Activated CD8-positive, alpha-beta memory T cell treated with anti-CD3 and anti-CD28 coated beads for 36 hours (primary cell): ENCODE measurements at regions not wholly inside any gene's neighbourhood (a gene's known extent, or its start where the extent isn't known, plus 50 kb on each side); places are given as distances from the start of the nearest gene placed in this dataset.
"Not testable (repeated sequence)": the region's sequence is repeated elsewhere in the genome, so short reads cannot be mapped to it uniquely, and the experiment has no call there.

Source experiments
- CTCF ChIA-PET: fragments of 350-600 bp; sonication (Branson Sonifier 250); formaldehyde crosslinking; loops from one replicate; lab custom pipeline; 2021; ENCODE audit warnings: antibody characterized with exemption; lab: Charles Lee
- POLR2A ChIA-PET: fragments of 350-600 bp; sonication (Branson Sonifier 250); formaldehyde crosslinking; loops from one replicate; lab custom pipeline; 2021; ENCODE audit warnings: antibody characterized with exemption; lab: Charles Lee

DNA sequence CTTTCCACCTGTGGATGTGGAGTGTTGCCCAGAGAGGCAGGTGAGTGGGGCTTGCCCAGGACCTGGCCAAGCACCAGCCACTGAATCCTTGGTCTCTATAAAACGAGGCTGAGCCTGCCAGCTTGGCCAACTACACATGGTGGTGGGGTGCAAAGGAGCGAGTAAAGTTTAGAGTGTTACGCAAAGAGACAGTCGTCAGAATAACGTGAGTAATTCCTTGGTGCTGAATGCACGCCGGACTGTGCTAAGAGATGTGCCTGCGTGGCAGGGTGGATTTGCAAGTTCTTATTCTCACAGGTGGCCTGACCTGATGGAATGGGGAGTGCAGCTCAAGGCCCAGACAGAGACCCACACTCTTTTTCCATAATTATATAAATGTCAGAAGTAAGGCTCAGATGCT, 88.6 kb upstream of the B3GAT1 start:
- ChIA-PET CTCF (no interaction called here), POLR2A (no interaction called here)

- POLR2A ChIA-PET, result no interaction called here
- CTCF ChIA-PET, result no interaction called here
Measured at GRCh38 chr11:134499990-134500389, 87.9 kb upstream of the B3GAT1 start.

DNA sequence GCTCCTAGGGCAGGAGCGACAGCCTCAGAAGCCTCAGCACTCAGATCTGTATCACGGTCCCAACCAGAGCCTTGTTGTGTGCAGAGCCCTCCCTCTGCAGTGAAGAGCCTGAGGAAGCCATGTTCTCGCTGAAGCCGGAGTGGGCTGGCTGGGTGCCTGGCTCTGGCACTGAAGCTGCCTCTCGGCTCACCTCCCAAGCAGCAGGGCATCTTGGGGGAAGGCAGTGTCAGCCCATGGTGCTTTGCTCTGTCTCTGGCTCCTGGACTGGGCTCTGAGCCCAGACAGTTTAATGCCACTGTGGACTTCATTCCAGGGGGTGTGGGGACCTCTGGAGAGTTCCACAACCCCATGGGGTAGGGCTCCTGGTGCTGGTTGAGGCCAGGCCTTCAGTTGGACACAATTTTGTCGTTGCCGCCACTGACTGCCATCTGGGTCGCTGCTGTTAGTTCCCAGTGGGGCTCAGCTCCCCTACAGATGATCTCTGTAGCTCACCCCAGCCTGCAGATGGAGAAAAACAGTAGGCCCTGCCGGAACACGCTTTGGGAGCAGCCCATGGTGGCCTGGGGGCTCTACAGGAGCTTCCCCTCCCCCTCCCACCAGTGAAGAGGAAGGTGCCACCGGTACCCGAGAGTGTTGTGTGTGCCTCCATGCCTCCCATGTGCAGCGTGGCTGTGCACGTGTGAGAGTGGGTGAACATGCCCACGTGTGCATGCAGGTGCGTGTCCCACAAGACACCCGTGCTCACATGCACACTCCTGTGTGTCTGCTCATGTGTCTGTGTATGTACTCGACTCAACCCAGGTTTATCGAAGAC, 86.5 kb upstream of the B3GAT1 start:
- ChIA-PET CTCF (no interaction called here), POLR2A (no interaction called here)

DNA sequence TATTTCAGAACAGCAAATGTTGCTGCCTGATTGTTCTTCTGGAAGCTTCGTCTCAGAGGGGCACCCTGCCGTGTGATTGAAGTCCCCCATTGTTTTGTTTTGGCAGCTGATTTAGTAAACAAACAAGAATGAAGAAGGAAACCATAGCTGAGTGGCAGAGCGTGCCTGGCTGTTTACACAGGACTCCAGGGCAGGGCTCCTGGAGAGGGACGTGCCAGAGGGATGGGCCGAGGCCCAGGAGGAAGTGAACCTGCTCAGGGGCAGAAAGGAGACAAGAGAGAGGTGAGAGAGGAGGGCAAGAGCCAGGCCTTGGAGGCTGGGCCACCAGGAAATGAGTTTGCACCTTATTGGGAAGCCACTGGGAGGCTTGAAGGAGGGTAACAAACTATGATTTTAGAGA, 85.5 kb upstream of the B3GAT1 start:
- ChIA-PET POLR2A (no interaction called here), CTCF (no interaction called here)

DNA sequence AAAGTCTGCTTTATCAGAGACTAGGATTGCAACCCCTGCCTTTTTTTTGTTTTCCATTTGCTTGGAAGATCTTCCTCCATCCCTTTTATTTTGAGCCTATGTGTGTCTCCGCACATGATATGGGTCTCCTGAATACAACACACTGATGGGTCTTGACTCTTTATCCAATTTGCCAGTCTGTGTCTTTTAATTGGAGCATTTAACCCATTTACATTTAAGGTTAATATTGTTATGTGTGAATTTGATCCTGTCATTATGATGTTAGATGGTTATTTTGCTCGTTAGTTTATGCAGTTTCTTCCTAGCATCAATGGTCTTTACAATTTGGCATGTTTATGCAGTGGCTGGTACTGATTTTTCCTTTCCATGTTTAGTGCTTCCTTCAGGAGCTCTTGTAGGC, 84.0 kb upstream of the B3GAT1 start:
- CTCF ChIA-PET, POLR2A ChIA-PET: not testable (repeated sequence)

DNA sequence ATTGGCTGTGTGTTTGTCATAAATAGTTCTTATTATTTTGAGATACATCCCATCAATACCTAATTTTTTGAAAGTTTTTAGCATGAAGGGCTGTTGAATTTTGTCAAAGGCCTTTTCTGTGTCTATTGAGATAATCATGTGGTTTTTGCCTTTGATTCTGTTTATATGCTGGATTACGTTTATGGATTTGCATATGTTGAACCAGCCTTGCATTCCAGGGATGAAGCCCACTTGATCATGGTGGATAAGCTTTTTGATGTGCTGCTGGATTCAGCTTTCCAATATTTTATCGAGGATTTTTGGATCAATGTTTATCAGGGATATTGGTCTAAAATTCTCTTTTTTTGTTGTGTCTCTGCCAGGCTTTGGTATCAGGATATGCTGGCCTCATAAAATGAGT, 82.4 kb upstream of the B3GAT1 start:
- POLR2A ChIA-PET, CTCF ChIA-PET: not testable (repeated sequence)

DNA sequence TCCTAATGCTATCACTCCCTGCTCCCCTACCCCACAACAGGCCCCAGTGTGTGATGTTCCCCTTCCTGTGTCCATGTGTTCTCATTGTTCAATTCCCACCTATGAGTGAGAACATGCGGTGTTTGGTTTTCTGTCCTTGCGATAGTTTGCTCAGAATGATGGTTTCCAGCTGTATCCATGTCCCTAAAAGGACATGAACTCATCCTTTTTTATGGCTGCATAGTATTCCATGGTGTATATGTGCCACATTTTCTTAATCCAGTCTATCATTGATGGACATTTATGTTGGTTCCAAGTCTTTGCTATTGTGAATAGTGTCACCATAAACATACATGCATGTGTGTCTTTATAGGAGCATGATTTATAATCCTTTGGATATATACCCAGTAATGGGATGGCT, 80.4 kb upstream of the B3GAT1 start:
- CTCF ChIA-PET, POLR2A ChIA-PET: not testable (repeated sequence)

DNA sequence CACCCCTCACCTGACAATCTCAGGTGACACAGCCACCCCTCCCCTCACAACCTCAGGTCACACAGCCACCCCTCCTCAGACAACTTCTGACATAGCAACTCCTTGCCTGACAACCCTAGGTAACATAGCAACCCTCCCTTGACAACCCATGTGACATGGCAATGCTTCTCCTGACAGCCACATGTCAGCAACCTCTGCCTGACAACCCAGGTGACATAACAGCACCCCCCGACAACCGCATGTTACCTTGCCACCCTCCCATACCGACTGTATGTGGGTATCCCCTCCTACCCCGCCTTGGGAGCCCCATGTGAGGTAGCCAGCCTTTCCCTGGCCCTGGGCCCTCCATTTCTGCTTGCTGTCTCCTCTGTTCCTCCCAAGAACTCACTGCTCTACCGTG, 77.7 kb upstream of the B3GAT1 start:
- POLR2A ChIA-PET, result no interaction called here
- CTCF ChIA-PET, result no interaction called here

DNA sequence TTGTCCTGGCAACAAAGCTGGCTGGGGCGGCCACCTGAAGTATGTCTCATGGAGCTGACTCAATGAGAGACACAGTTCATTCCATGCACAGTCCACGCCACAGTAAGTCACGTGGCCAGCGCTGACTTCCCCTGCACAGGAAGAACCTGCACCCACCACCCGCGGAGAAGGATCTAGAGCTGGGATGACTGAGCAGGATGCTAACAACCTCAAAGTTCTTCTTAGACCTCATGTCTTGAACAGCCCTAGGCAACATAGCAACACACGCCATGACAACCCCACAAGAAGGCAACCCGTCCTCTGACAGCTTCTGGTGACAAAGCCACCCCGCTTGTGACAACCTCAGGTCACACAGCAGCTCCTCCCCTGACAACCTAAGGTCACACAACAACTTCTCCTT, 76.9 kb upstream of the B3GAT1 start:
- POLR2A ChIA-PET, result no interaction called here
- CTCF ChIA-PET, result interaction anchor here (1.1 kb wide), 1 partner anchor 226 kb away, joined by 3 read pairs; no protein-coding TSS in a partner anchor

DNA sequence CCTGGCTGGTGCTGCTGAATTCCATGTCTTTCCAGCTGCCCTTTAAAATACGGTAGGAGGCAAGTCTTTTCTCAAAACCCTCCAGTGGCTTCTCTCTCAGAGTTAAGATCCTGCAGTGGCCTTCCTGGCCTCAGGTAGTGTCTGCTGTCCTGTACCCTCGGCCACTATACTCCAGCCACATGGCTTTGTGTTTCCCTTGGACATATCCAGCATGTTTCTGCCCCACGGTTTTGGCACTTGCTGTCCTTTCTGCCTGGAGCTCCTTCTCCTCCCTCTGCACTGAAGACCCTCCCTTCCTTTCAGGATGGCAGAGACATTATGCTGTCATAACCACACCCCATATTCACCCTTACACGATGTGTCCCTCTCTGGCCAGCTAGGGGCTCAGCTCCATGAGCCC, 76.5 kb upstream of the B3GAT1 start:
- ChIA-PET CTCF (interaction anchor here (1.1 kb wide), 1 partner anchor 226 kb away, joined by 3 read pairs; no protein-coding TSS in a partner anchor), POLR2A (no interaction called here)

- ChIA-PET CTCF (interaction anchor here (1.1 kb wide), 1 partner anchor 225 kb away, joined by 3 read pairs; no protein-coding TSS in a partner anchor), POLR2A (no interaction called here)
Measured at GRCh38 chr11:134487696-134488095, 75.7 kb upstream of the B3GAT1 start.

GRCh38 chr11:134486704-134487103, 74.7 kb upstream of the B3GAT1 start:
- ChIA-PET CTCF (no interaction called here), POLR2A (no interaction called here)

DNA sequence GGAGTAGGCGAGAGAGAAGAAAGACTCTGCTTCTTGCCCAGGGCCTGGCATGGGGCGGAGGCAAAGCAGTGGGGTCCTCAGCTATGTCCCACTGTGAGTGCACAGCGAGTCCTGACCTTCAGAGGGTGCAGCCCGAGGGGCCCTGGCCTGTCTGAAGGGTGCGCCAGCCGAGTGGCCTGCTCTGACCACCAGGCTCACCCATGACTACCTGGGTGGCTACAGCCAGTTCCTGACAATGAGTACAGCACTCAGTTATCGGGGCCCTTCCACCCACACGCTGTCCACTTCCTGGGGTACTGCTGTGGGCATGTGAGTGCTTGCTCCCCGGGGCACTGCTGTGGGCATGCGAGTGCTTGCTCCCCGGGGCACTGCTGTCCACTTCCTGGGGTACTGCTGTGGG, 74.1 kb upstream of the B3GAT1 start:
- ChIA-PET CTCF (no interaction called here), POLR2A (no interaction called here)

DNA sequence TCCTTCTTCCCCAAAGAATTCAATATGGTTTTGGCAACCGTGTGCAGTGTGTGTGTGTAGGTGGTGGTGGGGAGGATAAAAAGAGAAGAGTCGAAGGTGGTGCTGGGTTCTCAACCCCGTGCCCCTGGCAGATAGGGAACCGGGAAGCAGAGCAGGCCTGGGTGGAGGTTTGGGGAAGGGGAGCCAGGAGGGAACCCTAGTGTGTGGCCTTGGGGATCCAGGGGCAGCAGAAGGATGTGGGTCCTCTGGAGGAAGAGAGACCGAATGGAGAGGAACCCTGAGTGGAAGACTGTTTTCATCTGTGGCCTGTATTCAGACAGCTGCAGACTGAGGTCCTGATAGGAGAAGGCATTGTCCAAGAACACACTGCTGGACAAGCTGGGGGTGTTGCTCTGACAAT, 73.3 kb upstream of the B3GAT1 start:
- POLR2A ChIA-PET, result no interaction called here

DNA sequence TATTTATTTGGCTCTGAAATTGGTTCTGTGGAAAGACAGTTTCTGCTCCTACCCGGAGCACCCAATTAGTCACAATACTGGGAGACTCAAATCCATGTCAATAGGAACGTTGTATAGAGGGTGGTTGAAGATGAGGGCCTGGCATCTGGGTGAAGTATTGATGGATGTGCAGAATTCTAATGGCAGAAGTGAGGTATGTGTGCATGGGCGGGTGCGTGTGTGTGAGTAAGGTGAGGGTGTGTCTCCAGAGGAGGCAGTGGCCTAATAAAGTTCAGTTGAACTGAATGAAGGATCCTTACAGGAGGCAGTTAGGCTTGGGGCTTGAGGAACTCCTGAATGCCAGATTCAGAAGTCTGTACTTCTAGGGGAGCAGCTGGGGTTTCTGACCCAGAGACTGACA, 71.8 kb upstream of the B3GAT1 start:
- CTCF ChIA-PET, result no interaction called here
- POLR2A ChIA-PET, result no interaction called here

More for the DNA sequence above, 73.3 kb upstream of the B3GAT1 start:
- CTCF ChIA-PET, result no interaction called here

DNA sequence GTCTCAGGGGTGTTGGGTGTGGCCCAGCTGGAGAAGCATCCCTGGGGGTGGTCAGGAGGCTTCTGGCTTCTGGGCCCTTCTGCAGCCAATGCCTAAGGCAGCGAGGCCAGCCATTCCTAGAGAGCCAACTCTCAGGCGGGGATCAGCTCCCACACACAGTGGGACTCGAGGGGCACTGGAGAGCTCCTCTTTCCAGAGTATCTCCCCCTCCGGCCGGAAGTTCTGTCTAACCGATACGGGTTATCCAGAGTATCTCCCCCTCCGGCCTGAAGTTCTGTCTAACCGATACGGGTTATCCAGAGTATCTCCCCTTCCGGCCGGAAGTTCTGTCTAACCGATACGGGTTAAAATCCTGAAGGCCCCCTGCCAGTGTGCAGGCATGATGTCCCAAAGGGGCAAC, 71.2 kb upstream of the B3GAT1 start:
- CTCF ChIA-PET, result no interaction called here
- POLR2A ChIA-PET, result no interaction called here

DNA sequence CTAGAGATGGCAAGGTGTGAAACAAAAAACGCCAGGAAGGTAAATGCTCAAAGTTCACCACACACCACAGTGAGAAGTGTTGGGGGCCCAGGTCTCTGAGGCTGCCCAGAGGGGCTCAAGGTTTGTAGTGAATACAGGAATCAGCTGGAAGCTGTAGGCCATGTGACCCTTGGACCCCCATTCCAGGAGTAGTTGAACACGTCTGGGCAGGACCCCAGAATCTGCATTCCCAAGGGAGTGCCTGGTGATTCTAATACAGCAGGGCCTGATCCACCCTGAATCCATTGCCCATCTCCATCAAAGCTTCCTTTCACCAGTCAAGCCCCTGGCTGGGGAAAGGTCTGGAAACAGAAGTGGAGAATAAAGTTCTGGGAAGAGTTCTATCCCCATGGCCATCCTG, 70.8 kb upstream of the B3GAT1 start:
- CTCF ChIA-PET, result no interaction called here
- POLR2A ChIA-PET, result no interaction called here

DNA sequence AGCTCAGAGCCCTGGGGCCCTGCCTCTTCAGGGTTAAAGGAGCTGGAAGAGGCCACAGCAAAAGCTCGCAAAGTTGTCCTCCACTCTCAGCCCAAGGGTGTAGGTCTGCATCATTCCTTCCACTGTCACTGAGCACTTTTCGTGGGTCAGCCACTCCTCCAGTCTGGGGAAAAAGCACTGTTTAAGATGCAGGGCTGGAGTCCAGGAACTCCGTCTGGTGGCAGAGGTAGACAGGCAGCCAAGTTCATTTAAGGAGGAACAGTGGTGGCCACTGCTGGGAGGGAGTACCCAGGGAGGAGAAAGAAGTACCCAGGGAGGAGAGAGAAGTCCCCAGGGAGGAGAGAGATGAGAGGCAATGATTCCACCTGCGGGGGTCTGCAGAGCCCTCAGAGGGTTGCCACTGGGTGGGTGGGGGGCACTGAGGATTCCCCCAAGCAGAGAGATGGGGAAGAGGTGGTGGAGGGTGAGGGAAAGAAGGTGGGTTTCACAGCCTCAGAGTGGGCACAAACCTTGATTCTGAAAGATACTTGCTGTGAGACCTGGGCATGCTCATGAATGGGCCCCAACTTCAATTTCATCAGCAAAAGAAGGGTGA, 70.0 kb upstream of the B3GAT1 start:
- POLR2A ChIA-PET, result no interaction called here
- CTCF ChIA-PET, result no interaction called here

DNA sequence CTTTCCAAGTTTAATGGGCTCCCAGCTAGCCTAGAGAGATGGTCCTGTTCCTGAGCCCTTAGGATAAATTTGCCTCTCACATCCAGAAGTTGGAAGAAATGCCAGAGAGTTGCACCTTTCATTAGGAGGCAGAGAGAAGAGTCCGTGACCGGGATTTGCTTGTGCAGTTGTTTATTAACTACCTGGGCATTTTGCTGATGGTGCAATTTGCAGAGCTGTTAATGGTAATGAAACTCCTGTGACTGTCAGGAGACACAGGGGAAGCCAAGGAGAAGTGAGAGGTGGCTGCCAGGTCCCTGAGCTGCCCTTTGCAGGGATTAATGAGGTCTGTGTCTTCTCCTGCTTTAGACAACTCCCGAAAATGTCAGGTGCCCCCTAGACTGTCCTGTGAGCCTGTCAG, 69.1 kb upstream of the B3GAT1 start:
- ChIA-PET CTCF (no interaction called here), POLR2A (no interaction called here)

DNA sequence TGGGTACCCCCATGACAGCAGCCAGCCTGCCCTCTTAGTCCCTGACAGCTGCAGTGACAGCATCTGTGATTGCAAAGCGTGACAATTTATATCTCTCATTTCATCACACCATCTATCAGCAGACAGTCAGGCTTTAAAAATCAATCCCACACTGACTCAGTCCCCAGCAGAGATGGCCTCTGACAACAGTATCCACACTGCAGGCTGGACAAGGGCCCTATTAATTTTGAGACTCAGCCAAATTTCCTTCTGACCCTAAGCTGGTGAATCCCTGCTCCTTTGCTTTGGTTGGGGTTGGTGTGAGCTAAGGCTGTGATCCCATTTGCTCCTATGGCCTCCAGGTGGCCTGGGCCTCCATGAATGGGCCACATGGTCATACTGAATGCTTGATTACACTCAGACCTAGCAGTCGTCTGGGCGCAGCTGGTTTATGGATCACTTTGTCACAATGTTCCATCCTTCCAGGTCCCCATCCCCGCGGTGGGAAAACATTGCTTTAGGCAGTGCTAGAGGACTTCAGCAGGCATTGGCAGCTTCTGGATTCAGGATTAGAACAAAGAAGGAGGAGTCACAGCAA, 68.2 kb upstream of the B3GAT1 start:
- ChIA-PET CTCF (no interaction called here), POLR2A (no interaction called here)
